Activated CD4-positive, alpha-beta T cell treated with anti-CD3 and anti-CD28 coated beads, Interleukin-2, amount 10 ng/mL, durations not matched to agents 7 days and 5 days (primary cell): ENCODE measurements at regions not wholly inside any gene's neighbourhood (a gene's known extent, or its start where the extent isn't known, plus 50 kb on each side); places are given as distances from the start of the nearest gene placed in this dataset.

Experiments
- CTCF ChIA-PET: fragments of 350-600 bp; sonication (Branson Sonifier 250); formaldehyde crosslinking; loops from one replicate; lab custom pipeline; 2021; ENCODE audit warnings: antibody characterized with exemption; lab: Charles Lee
- POLR2A ChIA-PET: fragments of 350-600 bp; sonication (Branson Sonifier 250); formaldehyde crosslinking; loops from one replicate; lab custom pipeline; 2021; ENCODE audit warnings: antibody characterized with exemption; lab: Charles Lee
- DNase-seq: peaks from one replicate; pipeline ENCODE4 v3.0.0-alpha.2; 2020
- H3K27ac Mint-ChIP-seq: one replicate; pipeline ENCODE4 v1.8.0; 2021; ENCODE audit warnings: mild to moderate bottlenecking, moderate library complexity, mixed read lengths
- H3K27me3 Mint-ChIP-seq: one replicate; pipeline ENCODE4 v1.8.0; 2021; ENCODE audit warnings: mixed read lengths
- H3K36me3 Mint-ChIP-seq: one replicate; pipeline ENCODE4 v1.8.0; 2021; ENCODE audit warnings: low read depth, mixed read lengths
- H3K4me1 Mint-ChIP-seq: one replicate; pipeline ENCODE4 v1.8.0; 2021; ENCODE audit warnings: mixed read lengths
- H3K4me3 Mint-ChIP-seq: one replicate; pipeline ENCODE4 v1.8.0; 2021; ENCODE audit warnings: mild to moderate bottlenecking, moderate library complexity, mixed read lengths
- H3K9me3 Mint-ChIP-seq: one replicate; pipeline ENCODE4 v1.8.0; 2021; ENCODE audit warnings: mixed read lengths

DNA sequence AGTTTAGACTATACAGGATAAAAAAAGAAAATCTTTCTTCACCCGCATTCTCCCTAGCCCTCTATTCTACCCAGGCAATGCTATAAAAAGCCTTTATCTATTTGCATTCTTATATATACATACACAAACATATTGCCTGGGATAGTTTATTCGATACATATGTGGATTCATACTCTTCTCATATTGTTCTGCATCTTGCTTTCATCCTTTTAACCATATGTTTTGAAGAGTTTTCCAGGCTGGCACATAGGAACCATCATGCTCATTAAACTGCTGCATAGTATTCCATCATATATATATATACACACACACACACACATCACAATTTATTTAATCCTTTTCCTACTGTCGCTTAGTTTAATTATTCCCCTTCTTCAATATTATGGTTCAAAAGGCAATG lies 461.2 kb downstream of the NTRK2 start:
- Mint-ChIP-seq H3K27me3 (no peaks in the 10 kb centered on the region), H3K9me3 (peaks cover 6% of the 10 kb centered on the region), H3K4me3 (no peak overlapping the region), H3K27ac (no peak overlapping the region), H3K4me1 (no peaks in the 10 kb centered on the region), H3K36me3 (no peaks in the 10 kb centered on the region)
- no peak for DNase-seq
- POLR2A ChIA-PET: no interaction called here
- CTCF ChIA-PET: no interaction called here

- Mint-ChIP-seq H3K27ac (no peak overlapping the region), H3K36me3 (no peaks in the 10 kb centered on the region), H3K9me3 (peaks cover 6% of the 10 kb centered on the region), H3K4me3 (no peak overlapping the region), H3K4me1 (no peaks in the 10 kb centered on the region), H3K27me3 (no peaks in the 10 kb centered on the region)
- DNase-seq: no peak
- ChIA-PET POLR2A (no interaction called here), CTCF (no interaction called here)
Measured at GRCh38 chr9:85130260-85130659, 460.7 kb downstream of the NTRK2 start.

DNA sequence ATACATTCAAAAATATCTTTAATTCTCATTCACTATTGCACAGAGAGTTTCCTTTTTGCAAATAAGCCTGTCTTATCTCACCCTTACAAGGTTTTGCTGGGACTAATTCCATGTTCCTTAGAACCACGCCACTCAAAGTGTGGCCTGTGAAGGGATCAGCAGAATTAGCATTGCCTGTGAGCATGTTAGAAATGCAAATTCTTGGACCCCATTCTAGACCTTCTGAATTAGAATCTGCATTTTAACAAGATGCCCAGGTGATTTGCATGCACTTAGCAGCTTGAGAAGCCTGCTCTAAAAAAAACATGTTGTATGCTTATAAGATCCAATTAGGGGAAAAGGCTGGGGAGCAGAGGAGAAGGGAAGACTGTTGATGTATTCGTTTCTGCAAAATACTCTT lies 460.0 kb downstream of the NTRK2 start:
- Mint-ChIP-seq H3K4me3 (no peak overlapping the region), H3K36me3 (no peaks in the 10 kb centered on the region), H3K27me3 (no peaks in the 10 kb centered on the region), H3K27ac (no peak overlapping the region), H3K9me3 (peaks cover 6% of the 10 kb centered on the region), H3K4me1 (no peaks in the 10 kb centered on the region)
- POLR2A ChIA-PET: no interaction called here
- no peak for DNase-seq
- CTCF ChIA-PET: no interaction called here

GRCh38 chr9:85118990-85119755 lies 449.6 kb downstream of the NTRK2 start:
- no peak for DNase-seq
- H3K27ac Mint-ChIP-seq: no peak overlapping the region
- no peaks in the 10 kb centered on the region for H3K4me1 Mint-ChIP-seq
- H3K36me3 Mint-ChIP-seq: no peaks in the 10 kb centered on the region
- ChIA-PET POLR2A (no interaction called here), CTCF (no interaction called here)
- no peaks in the 10 kb centered on the region for H3K9me3 Mint-ChIP-seq
- peaks cover 3% of the 10 kb centered on the region for H3K27me3 Mint-ChIP-seq
- no peak overlapping the region for H3K4me3 Mint-ChIP-seq

DNA sequence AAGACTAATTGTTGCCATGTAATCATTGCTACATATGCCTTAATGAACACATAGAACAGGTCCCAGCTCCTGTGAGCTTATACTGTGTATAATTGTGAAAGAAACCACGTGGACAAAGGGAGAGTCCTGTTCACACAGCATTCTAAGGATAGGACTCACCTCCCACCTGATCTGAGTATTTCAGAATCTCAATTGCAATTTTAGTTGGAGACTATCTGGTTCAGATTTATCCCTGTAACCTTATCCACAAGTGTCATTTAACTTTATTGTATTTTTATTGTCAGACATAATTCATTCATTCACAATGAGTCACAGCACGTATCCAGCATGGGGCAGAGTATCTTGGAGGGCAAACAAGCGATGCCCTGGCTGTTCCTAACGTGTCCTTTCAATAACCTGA lies 448.3 kb downstream of the NTRK2 start:
- H3K36me3 Mint-ChIP-seq: no peaks in the 10 kb centered on the region
- H3K27ac Mint-ChIP-seq: no peak overlapping the region
- peaks cover 3% of the 10 kb centered on the region for H3K27me3 Mint-ChIP-seq
- ChIA-PET POLR2A (no interaction called here), CTCF (no interaction called here)
- H3K4me1 Mint-ChIP-seq: no peaks in the 10 kb centered on the region
- no peak for DNase-seq
- no peaks in the 10 kb centered on the region for H3K9me3 Mint-ChIP-seq
- no peak overlapping the region for H3K4me3 Mint-ChIP-seq

- DNase-seq: no peak
- CTCF ChIA-PET: no interaction called here
- H3K27me3 Mint-ChIP-seq: peaks cover 3% of the 10 kb centered on the region
Measured at GRCh38 chr9:85115473-85115872, 445.9 kb downstream of the NTRK2 start.

GRCh38 chr9:85114799-85115198 lies 445.3 kb downstream of the NTRK2 start:
- no peak for DNase-seq
- Mint-ChIP-seq H3K27me3 (peaks cover 3% of the 10 kb centered on the region), H3K36me3 (no peaks in the 10 kb centered on the region), H3K9me3 (no peaks in the 10 kb centered on the region), H3K4me3 (no peak overlapping the region), H3K4me1 (no peaks in the 10 kb centered on the region), H3K27ac (no peak overlapping the region)
- ChIA-PET POLR2A (no interaction called here), CTCF (no interaction called here)

More at GRCh38 chr9:85115473-85115872, 445.9 kb downstream of the NTRK2 start:
- H3K36me3 Mint-ChIP-seq: no peaks in the 10 kb centered on the region
- no peak overlapping the region for H3K4me3 Mint-ChIP-seq
- no peaks in the 10 kb centered on the region for H3K4me1 Mint-ChIP-seq
- POLR2A ChIA-PET: no interaction called here
- H3K9me3 Mint-ChIP-seq: no peaks in the 10 kb centered on the region
- no peak overlapping the region for H3K27ac Mint-ChIP-seq

- ChIA-PET POLR2A (no interaction called here), CTCF (interaction anchor here (1.2 kb wide), 1 partner anchor 33 kb away, joined by 3 read pairs; no protein-coding TSS in a partner anchor)
- Mint-ChIP-seq H3K4me3 (no peak overlapping the region), H3K36me3 (no peaks in the 10 kb centered on the region), H3K27me3 (peaks cover 3% of the 10 kb centered on the region), H3K9me3 (no peaks in the 10 kb centered on the region), H3K27ac (no peak overlapping the region), H3K4me1 (no peaks in the 10 kb centered on the region)
- DNase-seq: no peak
Measured at GRCh38 chr9:85112933-85113418, 443.4 kb downstream of the NTRK2 start.

- no peak overlapping the region for H3K27ac Mint-ChIP-seq
- CTCF ChIA-PET: interaction anchor here (1.2 kb wide), 1 partner anchor 33 kb away, joined by 3 read pairs; no protein-coding TSS in a partner anchor
- H3K27me3 Mint-ChIP-seq: peaks cover 3% of the 10 kb centered on the region
- POLR2A ChIA-PET: no interaction called here
- no peak overlapping the region for H3K4me3 Mint-ChIP-seq
- DNase-seq: no peak
- no peaks in the 10 kb centered on the region for H3K36me3 Mint-ChIP-seq
- H3K4me1 Mint-ChIP-seq: no peaks in the 10 kb centered on the region
- H3K9me3 Mint-ChIP-seq: no peaks in the 10 kb centered on the region
Measured at GRCh38 chr9:85112391-85112790, 442.9 kb downstream of the NTRK2 start.

DNA sequence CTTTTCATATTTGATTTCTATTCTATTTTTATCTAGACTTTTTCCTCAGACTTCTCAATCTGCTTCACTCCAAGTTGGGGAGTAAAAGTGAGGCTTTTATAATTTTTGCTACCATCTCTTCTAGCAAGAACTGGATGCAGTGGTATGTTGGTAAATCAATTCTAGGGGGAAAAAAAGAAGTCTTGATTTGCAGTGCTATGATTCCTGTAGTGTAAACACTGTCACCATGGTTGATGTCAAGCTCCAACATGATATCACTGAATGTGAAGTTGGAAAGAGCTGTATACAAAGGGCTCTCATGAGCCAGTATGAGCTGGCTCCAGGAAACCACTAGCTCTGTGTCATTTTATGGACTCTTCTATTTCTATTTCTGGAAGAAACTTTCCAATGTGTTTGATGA lies 439.2 kb downstream of the NTRK2 start:
- no peaks in the 10 kb centered on the region for H3K4me1 Mint-ChIP-seq
- no peaks in the 10 kb centered on the region for H3K36me3 Mint-ChIP-seq
- POLR2A ChIA-PET: no interaction called here
- no peak overlapping the region for H3K27ac Mint-ChIP-seq
- H3K4me3 Mint-ChIP-seq: no peak overlapping the region
- H3K27me3 Mint-ChIP-seq: no peaks in the 10 kb centered on the region
- no peak for DNase-seq
- no peaks in the 10 kb centered on the region for H3K9me3 Mint-ChIP-seq
- CTCF ChIA-PET: no interaction called here

- Mint-ChIP-seq H3K9me3 (no peaks in the 10 kb centered on the region), H3K27me3 (no peaks in the 10 kb centered on the region), H3K4me1 (no peaks in the 10 kb centered on the region), H3K4me3 (no peak overlapping the region), H3K36me3 (no peaks in the 10 kb centered on the region), H3K27ac (no peak overlapping the region)
- ChIA-PET POLR2A (no interaction called here), CTCF (no interaction called here)
- no peak for DNase-seq
Measured at GRCh38 chr9:85108229-85108628, 438.7 kb downstream of the NTRK2 start.

GRCh38 chr9:85089188-85089969 lies 419.9 kb downstream of the NTRK2 start:
- H3K27me3 Mint-ChIP-seq: no peaks in the 10 kb centered on the region
- no peaks in the 10 kb centered on the region for H3K4me1 Mint-ChIP-seq
- no peaks in the 10 kb centered on the region for H3K36me3 Mint-ChIP-seq
- DNase-seq: no peak
- H3K4me3 Mint-ChIP-seq: no peak overlapping the region
- H3K27ac Mint-ChIP-seq: no peak overlapping the region
- CTCF ChIA-PET: interaction anchor here (0.7 kb wide), 1 partner anchor 242 kb away, joined by 3 read pairs; no protein-coding TSS in a partner anchor
- POLR2A ChIA-PET: interaction anchor here (0.9 kb wide), 1 partner anchor 300 kb away, joined by 3 read pairs; no protein-coding TSS in a partner anchor
- H3K9me3 Mint-ChIP-seq: no peaks in the 10 kb centered on the region

DNA sequence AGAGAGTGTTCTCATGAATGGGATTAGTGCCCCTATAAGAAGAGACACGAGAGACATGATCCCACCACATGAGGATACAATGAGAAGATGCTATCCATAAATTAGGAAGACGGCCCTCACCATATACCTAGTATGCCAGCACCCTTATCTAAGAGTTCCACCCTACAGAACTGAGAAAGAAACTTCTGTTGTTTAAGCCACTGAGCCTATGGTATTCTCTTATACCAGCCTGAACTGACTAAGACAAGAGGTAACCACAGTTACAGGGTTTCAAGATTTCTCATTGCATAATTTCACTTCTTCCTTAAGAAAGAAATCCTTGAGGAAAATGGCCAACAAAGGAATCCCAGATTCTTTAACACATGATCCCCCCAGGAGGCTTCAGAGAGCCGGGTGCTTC lies 412.4 kb downstream of the NTRK2 start:
- Mint-ChIP-seq H3K4me3 (no peak overlapping the region), H3K9me3 (no peaks in the 10 kb centered on the region), H3K27me3 (no peaks in the 10 kb centered on the region), H3K4me1 (no peaks in the 10 kb centered on the region), H3K36me3 (no peaks in the 10 kb centered on the region), H3K27ac (no peak overlapping the region)
- ChIA-PET CTCF (no interaction called here), POLR2A (no interaction called here)
- DNase-seq: no peak
